GM23248 (cell line): ENCODE measurements at regions not wholly inside any gene's neighbourhood (a gene's known extent, or its start where the extent isn't known, plus 50 kb on each side); places are given as distances from the start of the nearest gene placed in this dataset.

Experiments
- EZH2 ChIP-seq: fragments of 200-600 bp; sonication (generic); IDR thresholded peaks from 2 replicates; pipeline ENCODE4 v1.6.1; 2018; ENCODE audit warnings: antibody characterized with exemption, mild to moderate bottlenecking; ENCODE audit not compliant: insufficient read depth, poor library complexity, severe bottlenecking
- EZH2phosphoT487 ChIP-seq: fragments of 200-600 bp; sonication (generic); IDR thresholded peaks from 2 replicates; pipeline ENCODE4 v1.6.1; 2018; ENCODE audit warnings: antibody characterized with exemption, moderate library complexity, mild to moderate bottlenecking, low read depth; ENCODE audit not compliant: insufficient read depth

DNA sequence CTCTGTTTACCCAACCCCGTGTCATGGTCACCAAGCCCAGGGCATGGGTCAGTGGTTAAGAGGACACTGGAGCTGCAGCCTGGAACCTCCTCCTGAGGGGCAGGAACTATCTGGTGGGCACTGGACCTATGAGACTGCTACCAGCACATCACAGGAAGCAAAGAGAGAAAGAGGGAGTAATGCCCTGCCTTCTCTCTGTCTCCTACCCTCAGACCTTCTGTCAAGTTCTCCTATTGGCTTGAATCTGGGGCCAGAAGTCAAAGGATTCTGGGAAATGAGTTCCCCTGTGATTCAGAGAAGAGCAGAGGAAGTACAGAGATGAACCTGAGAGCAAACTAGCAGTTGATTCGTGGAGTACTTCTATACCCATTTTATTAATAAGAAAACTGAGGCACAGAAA is 123.0 kb upstream of the GNAO1 start:
- no peak for TF ChIP-seq EZH2phosphoT487
- TF ChIP-seq EZH2 = no peak
